Breast epithelium (tissue), 4 donors: ENCODE measurements at regions not wholly inside any gene's neighbourhood (a gene's known extent, or its start where the extent isn't known, plus 50 kb on each side); places are given as distances from the start of the nearest gene placed in this dataset.

Experiments
- DNase-seq, 2 donors: peaks; one replicate each; pipeline ENCODE4 v3.0.0-alpha.2; 2019; ENCODE audit warnings: low spot score in 2 of 2
- H3K27ac ChIP-seq, 2 donors: fragments of 200-600 bp; sonication (generic) in 1 of 2; one replicate each; pipeline ENCODE4 v1.5.1; 2016 to 2019; ENCODE audit warnings: mild to moderate bottlenecking in 1 of 2
- H3K27me3 ChIP-seq, 2 donors: fragments of 200-600 bp; sonication (generic) in 1 of 2; one replicate each; pipeline versions ENCODE4 v1.5.1 to v1.6.0; 2017 to 2019; ENCODE audit warnings: control low read depth in 1 of 2, mild to moderate bottlenecking in 1 of 2
- H3K36me3 ChIP-seq: fragments of 200-600 bp; one replicate; pipeline ENCODE4 v1.5.1; 2019
- H3K4me1 ChIP-seq, 2 donors: fragments of 200-600 bp; sonication (generic); one replicate each; pipeline ENCODE4 v1.5.1; 2016 to 2019; ENCODE audit warnings: control low read depth in 1 of 2
- H3K4me3 ChIP-seq, 3 donors: fragments of 200-600 bp; sonication (generic); 1 replicate in 2 of 3; 2 replicates in 1 of 3; pipeline ENCODE4 v1.5.1; 2016 to 2019; ENCODE audit warnings: mild to moderate bottlenecking in 3 of 3, moderate library complexity in 2 of 3
- H3K9me3 ChIP-seq, 2 donors: fragments of 200-600 bp; sonication (generic) in 1 of 2; one replicate each; pipeline ENCODE4 v1.5.1; 2016 to 2019; ENCODE audit warnings: control low read depth in 1 of 2
- POLR2A ChIP-seq: fragments of 450-650 bp; IDR thresholded peaks from one replicate; pipeline ENCODE4 v1.6.1; 2016; ENCODE audit warnings: antibody characterized with exemption, mild to moderate bottlenecking, moderate library complexity
- POLR2AphosphoS5 ChIP-seq, 3 donors: sonication (generic); formaldehyde crosslinking; IDR thresholded peaks; one replicate each; pipeline ENCODE4 v1.6.1; 2017; ENCODE audit warnings: antibody characterized with exemption in 3 of 3
- intact Hi-C: fragments of 100-400 bp; cut with DNase I; formaldehyde crosslinking; loops from one replicate; pipeline ENCODE4 v1.15.1; 2023; ENCODE audit warnings: low total_unique reads
- TF ChIP-seq, protein P1 (sequence below), 3 donors: fragments of 450-650 bp; IDR thresholded peaks; one replicate each; pipeline ENCODE4 v1.5.1; 2016 to 2017; ENCODE audit warnings: antibody characterized with exemption in 3 of 3, mild to moderate bottlenecking in 3 of 3, moderate library complexity in 3 of 3

GRCh38 chr10:120979435-120980278 lies 128.5 kb downstream of the WDR11 start:
- intact Hi-C loops = no loop called here
- H3K27ac ChIP-seq = no peak overlapping the region
- H3K4me1 ChIP-seq = no peaks in the 10 kb centered on the region
- DNase-seq = peak; percentile 28 to 68
- TF ChIP-seq POLR2AphosphoS5 (IDR thresholded peaks at IDR 0.05) = no peak
- TF ChIP-seq, protein P1, sequence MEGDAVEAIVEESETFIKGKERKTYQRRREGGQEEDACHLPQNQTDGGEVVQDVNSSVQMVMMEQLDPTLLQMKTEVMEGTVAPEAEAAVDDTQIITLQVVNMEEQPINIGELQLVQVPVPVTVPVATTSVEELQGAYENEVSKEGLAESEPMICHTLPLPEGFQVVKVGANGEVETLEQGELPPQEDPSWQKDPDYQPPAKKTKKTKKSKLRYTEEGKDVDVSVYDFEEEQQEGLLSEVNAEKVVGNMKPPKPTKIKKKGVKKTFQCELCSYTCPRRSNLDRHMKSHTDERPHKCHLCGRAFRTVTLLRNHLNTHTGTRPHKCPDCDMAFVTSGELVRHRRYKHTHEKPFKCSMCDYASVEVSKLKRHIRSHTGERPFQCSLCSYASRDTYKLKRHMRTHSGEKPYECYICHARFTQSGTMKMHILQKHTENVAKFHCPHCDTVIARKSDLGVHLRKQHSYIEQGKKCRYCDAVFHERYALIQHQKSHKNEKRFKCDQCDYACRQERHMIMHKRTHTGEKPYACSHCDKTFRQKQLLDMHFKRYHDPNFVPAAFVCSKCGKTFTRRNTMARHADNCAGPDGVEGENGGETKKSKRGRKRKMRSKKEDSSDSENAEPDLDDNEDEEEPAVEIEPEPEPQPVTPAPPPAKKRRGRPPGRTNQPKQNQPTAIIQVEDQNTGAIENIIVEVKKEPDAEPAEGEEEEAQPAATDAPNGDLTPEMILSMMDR (IDR thresholded peaks at IDR 0.05) = no peak
- no peak for TF ChIP-seq POLR2A
- peaks cover 0 to 6% of the 10 kb centered on the region in 2 donors for H3K9me3 ChIP-seq
- H3K27me3 ChIP-seq = peaks cover 0 to 25% of the 10 kb centered on the region in 2 donors
- H3K4me3 ChIP-seq = peak overlapping the region; percentile 21 to 55 (median 42)
- no peaks in the 10 kb centered on the region for H3K36me3 ChIP-seq

- intact Hi-C loops = no loop called here
- Histone ChIP-seq H3K4me3 (no peak overlapping the region), H3K27ac (no peak overlapping the region), H3K36me3 (no peaks in the 10 kb centered on the region), H3K4me1 (no peaks in the 10 kb centered on the region), H3K27me3 (peaks cover 0 to 25% of the 10 kb centered on the region in 2 donors), H3K9me3 (peaks cover 0 to 4% of the 10 kb centered on the region in 2 donors)
- DNase-seq = no peak
- TF ChIP-seq, protein P1 (IDR thresholded peaks at IDR 0.05) = no peak
- no peak for TF ChIP-seq POLR2AphosphoS5 (IDR thresholded peaks at IDR 0.05)
- TF ChIP-seq POLR2A = no peak
These were observed 129.4 kb downstream of the WDR11 start for GRCh38 chr10:120980279-120981255.

GRCh38 chr10:120981601-120982391 lies 130.6 kb downstream of the WDR11 start:
- H3K36me3 ChIP-seq = no peaks in the 10 kb centered on the region
- peaks cover 0 to 22% of the 10 kb centered on the region in 2 donors for H3K27me3 ChIP-seq
- TF ChIP-seq POLR2AphosphoS5 (IDR thresholded peaks at IDR 0.05) (no peak), POLR2A (no peak)
- TF ChIP-seq, protein P1 (IDR thresholded peaks at IDR 0.05) = no peak
- no peak overlapping the region for H3K27ac ChIP-seq
- intact Hi-C loops = no loop called here
- peaks cover 0 to 4% of the 10 kb centered on the region in 2 donors for H3K9me3 ChIP-seq
- no peaks in the 10 kb centered on the region for H3K4me1 ChIP-seq
- no peak overlapping the region for H3K4me3 ChIP-seq
- no peak for DNase-seq

GRCh38 chr10:120982507-120982906 lies 131.3 kb downstream of the WDR11 start:
- Histone ChIP-seq H3K4me1 (no peaks in the 10 kb centered on the region), H3K27ac (no peak overlapping the region), H3K27me3 (peaks cover 0 to 19% of the 10 kb centered on the region in 2 donors), H3K4me3 (no peak overlapping the region), H3K9me3 (peaks cover 0 to 4% of the 10 kb centered on the region in 2 donors), H3K36me3 (no peaks in the 10 kb centered on the region)
- intact Hi-C loops = no loop called here
- DNase-seq = no peak
- TF ChIP-seq POLR2AphosphoS5 (IDR thresholded peaks at IDR 0.05) (no peak), POLR2A (no peak)
- TF ChIP-seq, protein P1 (IDR thresholded peaks at IDR 0.05) = no peak
